ENCODE measurements at regions not wholly inside any gene's neighbourhood (a gene's known extent, or its start where the extent isn't known, plus 50 kb on each side); places are given as distances from the start of the nearest gene placed in this dataset.
"Not testable (repeated sequence)": the region's sequence is repeated elsewhere in the genome, so short reads cannot be mapped to it uniquely, and the experiment has no call there.

DNA sequence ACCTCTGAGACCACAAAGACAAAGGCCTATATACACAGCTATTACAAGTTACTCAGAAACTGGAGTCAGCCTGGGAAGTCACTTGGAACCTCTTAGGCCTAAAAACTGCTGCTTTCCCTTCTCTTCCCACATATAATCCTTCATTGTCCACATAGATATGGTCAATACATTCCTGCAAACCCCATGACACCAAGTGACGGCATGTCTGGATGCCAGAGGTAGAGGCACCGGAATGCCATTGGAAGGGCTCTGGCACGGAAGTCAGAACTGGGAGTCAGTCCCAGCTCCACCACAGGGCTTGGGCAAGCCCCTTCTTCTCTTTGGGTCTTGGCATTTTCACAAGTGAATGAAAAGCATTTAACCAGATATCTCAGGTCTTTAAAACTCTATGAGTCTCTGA, 204.7 kb downstream of the MATN1 start:
- Histone ChIP-seq H3K4me3 (ENCODE audit: low read depth, low read length) (no peak overlapping the region), H3K9me3 (ENCODE audit: severe bottlenecking) (no peaks in the 10 kb centered on the region), H3K27me3 (ENCODE audit: insufficient read depth, low read depth, severe bottlenecking) (no peaks in the 10 kb centered on the region), H3K36me3 (no peaks in the 10 kb centered on the region), H3K27ac (no peak overlapping the region)
- TF ChIP-seq CTCF (IDR thresholded peaks at IDR 0.05; ENCODE audit: low read depth, low read length), result no peak
- no peak for DNase-seq

- H3K9me3 ChIP-seq (ENCODE audit: severe bottlenecking), result no peaks in the 10 kb centered on the region
- no peak overlapping the region for H3K4me3 ChIP-seq (ENCODE audit: low read depth, low read length)
- H3K27ac ChIP-seq, result no peak overlapping the region
- no peak for TF ChIP-seq CTCF (IDR thresholded peaks at IDR 0.05; ENCODE audit: low read depth, low read length)
- no peak for DNase-seq
- no peaks in the 10 kb centered on the region for H3K27me3 ChIP-seq (ENCODE audit: insufficient read depth, low read depth, severe bottlenecking)
- no peaks in the 10 kb centered on the region for H3K36me3 ChIP-seq
Observed at GRCh38 chr1:30518186-30518585, 205.2 kb downstream of the MATN1 start.

DNA sequence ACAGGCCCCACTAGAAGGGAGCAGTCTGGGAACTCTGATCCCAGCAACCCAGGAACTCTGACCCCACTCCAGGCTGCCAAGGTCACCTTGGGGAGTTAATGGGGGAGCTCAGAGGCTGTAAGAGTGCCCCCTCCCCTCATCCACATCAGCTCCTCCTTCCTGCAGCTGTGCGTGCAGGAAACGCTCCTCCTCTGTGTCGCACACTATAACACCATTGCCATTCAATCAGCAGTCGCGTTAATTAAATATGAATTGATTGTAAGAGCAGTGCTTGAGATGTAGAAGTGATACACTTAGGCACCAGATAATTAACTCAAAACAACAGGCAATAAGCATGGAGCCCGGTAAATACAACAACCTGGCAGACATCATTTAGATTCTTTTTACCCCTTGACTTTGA, 205.7 kb downstream of the MATN1 start:
- not testable (repeated sequence) for H3K4me3 ChIP-seq (ENCODE audit: low read depth, low read length); H3K9me3 ChIP-seq (ENCODE audit: severe bottlenecking); DNase-seq; H3K36me3 ChIP-seq; H3K27me3 ChIP-seq (ENCODE audit: insufficient read depth, low read depth, severe bottlenecking); H3K27ac ChIP-seq

DNA sequence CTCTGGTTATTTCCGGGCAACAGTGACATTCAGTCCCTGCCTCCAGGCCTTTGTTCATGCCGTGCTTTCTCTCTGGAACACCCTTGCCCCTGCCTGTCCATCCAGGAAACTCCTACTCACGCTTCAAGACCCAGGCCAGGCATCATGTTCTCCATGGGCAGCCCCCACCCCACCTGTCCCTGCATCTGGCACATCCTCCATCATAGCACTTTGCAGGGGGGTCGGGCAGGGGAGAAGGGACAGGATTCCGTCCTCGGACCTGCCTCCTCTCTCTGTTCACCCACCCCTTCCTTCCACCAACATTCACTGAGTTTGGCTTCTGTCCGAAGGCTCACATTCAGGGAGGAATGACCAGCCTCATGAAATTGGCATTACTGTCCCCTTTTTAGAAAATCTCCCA, 206.1 kb downstream of the MATN1 start:
- not testable (repeated sequence) for H3K36me3 ChIP-seq; DNase-seq; H3K9me3 ChIP-seq (ENCODE audit: severe bottlenecking); H3K4me3 ChIP-seq (ENCODE audit: low read depth, low read length); H3K27me3 ChIP-seq (ENCODE audit: insufficient read depth, low read depth, severe bottlenecking); H3K27ac ChIP-seq

DNA sequence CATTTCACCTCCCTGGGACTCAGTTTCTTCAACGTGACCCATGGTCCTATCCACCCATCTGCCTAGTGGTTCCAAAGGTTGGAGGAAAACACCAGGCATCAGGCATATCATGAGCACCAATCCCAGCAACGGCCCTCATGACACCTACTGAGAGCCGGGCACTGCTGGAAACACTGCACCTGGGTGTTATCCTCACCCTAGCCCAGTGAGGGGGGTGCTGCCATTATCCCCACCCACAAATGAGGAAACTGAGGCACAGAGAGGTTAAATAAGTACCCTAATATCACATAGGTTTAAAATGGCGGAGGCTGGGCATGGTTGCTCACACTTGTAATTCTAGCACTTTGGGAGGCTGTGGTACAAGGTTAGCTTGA, 206.9 kb downstream of the MATN1 start:
- no peak overlapping the region for H3K27ac ChIP-seq
- no peak for DNase-seq
- H3K4me3 ChIP-seq (ENCODE audit: low read depth, low read length), result no peak overlapping the region
- H3K36me3 ChIP-seq, result no peaks in the 10 kb centered on the region
- H3K27me3 ChIP-seq (ENCODE audit: insufficient read depth, low read depth, severe bottlenecking), result no peaks in the 10 kb centered on the region
- H3K9me3 ChIP-seq (ENCODE audit: severe bottlenecking), result no peaks in the 10 kb centered on the region
- no peak for TF ChIP-seq CTCF (IDR thresholded peaks at IDR 0.05; ENCODE audit: low read depth, low read length)

DNA sequence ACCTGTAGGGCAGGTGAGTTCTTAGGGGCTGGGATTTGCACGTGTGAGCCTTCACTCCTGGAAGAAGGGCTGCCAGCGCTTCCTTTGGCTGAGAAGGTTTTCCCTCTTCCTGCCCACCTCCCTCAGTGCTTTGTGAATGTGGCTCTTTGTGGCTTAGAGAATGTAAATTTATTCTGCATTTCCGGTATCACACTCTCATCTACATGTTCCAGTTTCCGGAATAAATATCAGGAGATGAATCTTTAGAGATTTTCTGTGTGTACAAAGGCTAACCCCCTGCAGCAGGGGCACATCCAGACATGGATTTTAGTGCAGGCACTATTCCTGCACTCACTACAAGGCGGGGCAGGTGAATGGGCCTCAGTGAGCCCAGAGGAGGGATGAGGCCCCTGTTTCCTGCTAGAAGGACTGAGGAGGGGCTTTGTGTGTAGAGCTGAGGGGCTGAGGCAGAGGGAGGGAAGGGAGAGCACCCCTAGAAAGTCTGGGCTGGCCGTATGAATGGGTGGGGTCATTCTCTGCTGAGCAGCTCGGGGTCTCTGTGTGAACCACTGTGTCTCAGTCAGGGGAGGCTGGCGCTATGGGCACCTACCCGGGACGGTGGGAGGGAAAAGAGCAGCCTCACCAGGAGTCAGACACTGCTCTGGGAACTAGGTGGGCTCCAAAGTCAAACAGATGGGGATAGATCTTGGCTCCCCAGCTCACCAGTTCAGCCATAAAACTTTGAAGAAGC, 207.5 kb downstream of the MATN1 start:
- TF ChIP-seq CTCF (IDR thresholded peaks at IDR 0.05; ENCODE audit: low read depth, low read length), result no peak
- Histone ChIP-seq H3K4me3 (ENCODE audit: low read depth, low read length) (no peak overlapping the region), H3K27ac (no peak overlapping the region), H3K9me3 (ENCODE audit: severe bottlenecking) (peaks cover 2% of the 10 kb centered on the region), H3K36me3 (no peaks in the 10 kb centered on the region), H3K27me3 (ENCODE audit: insufficient read depth, low read depth, severe bottlenecking) (no peaks in the 10 kb centered on the region)
- no peak for DNase-seq

DNA sequence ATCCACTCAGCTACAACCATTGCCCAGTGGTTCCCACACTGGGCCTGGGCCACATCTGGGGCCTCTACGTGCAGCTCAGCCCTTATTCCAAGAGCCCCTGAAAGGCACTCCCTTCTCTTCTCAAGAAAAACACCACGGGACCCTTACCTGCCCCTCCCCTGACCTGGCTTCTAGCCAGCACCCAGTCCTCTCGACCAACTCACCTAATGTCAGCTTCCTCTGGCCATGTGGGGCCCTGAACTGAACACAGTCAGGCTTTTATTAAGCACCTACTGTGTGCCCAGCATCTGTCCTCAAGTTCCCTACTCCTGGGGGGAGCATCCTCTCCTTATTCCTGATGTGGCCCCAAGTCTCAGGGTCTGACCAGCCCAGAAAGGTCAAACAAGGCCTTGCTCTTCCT, 208.4 kb downstream of the MATN1 start:
- Histone ChIP-seq H3K9me3 (ENCODE audit: severe bottlenecking) (peaks cover 3% of the 10 kb centered on the region), H3K4me3 (ENCODE audit: low read depth, low read length) (no peak overlapping the region), H3K27ac (no peak overlapping the region), H3K36me3 (no peaks in the 10 kb centered on the region), H3K27me3 (ENCODE audit: insufficient read depth, low read depth, severe bottlenecking) (no peaks in the 10 kb centered on the region)
- DNase-seq, result no peak
- no peak for TF ChIP-seq CTCF (IDR thresholded peaks at IDR 0.05; ENCODE audit: low read depth, low read length)
